ENCODE measurements at regions not wholly inside any gene's neighbourhood (a gene's known extent, or its start where the extent isn't known, plus 50 kb on each side); places are given as distances from the start of the nearest gene placed in this dataset.
"Not testable (repeated sequence)": the region's sequence is repeated elsewhere in the genome, so short reads cannot be mapped to it uniquely, and the experiment has no call there.

- not testable (repeated sequence) for DNase-seq
Observed at GRCh38 chr17:20387549-20387948, 79.8 kb downstream of the LGALS9B start.

- DNase-seq: peak; percentile 49
Observed at GRCh38 chr17:20381358-20382300, 85.7 kb downstream of the LGALS9B start.

- DNase-seq: peak; percentile 81
Observed at GRCh38 chr17:20380625-20381024, 86.7 kb downstream of the LGALS9B start.

- peak; percentile 74 for DNase-seq
Observed at GRCh38 chr17:20379251-20379650, 88.1 kb downstream of the LGALS9B start.

- not testable (repeated sequence) for DNase-seq
Observed at GRCh38 chr17:20376642-20377041, 90.7 kb downstream of the LGALS9B start.

- not testable (repeated sequence) for DNase-seq
Observed at GRCh38 chr17:20375745-20376144, 91.6 kb downstream of the LGALS9B start.

Data from fibroblast of skin of scalp (primary cell).